Small intestine (tissue), 7 donors: ENCODE measurements at regions not wholly inside any gene's neighbourhood (a gene's known extent, or its start where the extent isn't known, plus 50 kb on each side); places are given as distances from the start of the nearest gene placed in this dataset.

Experiments
- DNase-seq, 2 donors: peaks; one replicate each; pipeline versions ENCODE4 v3.0.0 to v3.0.0-alpha.2; 2013
- FAIRE-seq: peaks from 2 replicates; lab custom pipeline; 2012; peaks lifted over from hg19 to GRCh38; lab: Jason Lieb, UNC
- H3K27ac ChIP-seq, 3 donors: one replicate each; pipeline ENCODE4 v1.5.1; 2013; ENCODE audit warnings: low read length in 2 of 3, mild to moderate bottlenecking in 2 of 3, control low read depth in 1 of 3, inconsistent platforms in 1 of 3, low read depth in 1 of 3, moderate library complexity in 1 of 3
- H3K27me3 ChIP-seq, 3 donors: one replicate each; pipeline ENCODE4 v1.6.1; 2013; ENCODE audit warnings: low read length in 3 of 3, inconsistent platforms in 1 of 3; ENCODE audit not compliant: control insufficient read depth in 3 of 3, insufficient read depth in 3 of 3
- H3K36me3 ChIP-seq, 3 donors: one replicate each; pipeline ENCODE4 v1.6.1; 2013; ENCODE audit warnings: low read length in 3 of 3, inconsistent platforms in 1 of 3, low read depth in 1 of 3, mild to moderate bottlenecking in 1 of 3, moderate library complexity in 1 of 3; ENCODE audit not compliant: control insufficient read depth in 3 of 3, insufficient read depth in 2 of 3
- H3K4me1 ChIP-seq, 3 donors: one replicate each; pipeline ENCODE4 v1.6.1; 2013; ENCODE audit warnings: low read length in 2 of 3, inconsistent platforms in 1 of 3, low read depth in 1 of 3, mild to moderate bottlenecking in 1 of 3, moderate library complexity in 1 of 3; ENCODE audit not compliant: control insufficient read depth in 3 of 3, insufficient read depth in 2 of 3
- H3K4me3 ChIP-seq, 3 donors: one replicate each; pipeline ENCODE4 v1.5.1; 2013; ENCODE audit warnings: low read length in 3 of 3, control low read depth in 1 of 3, inconsistent platforms in 1 of 3, low read depth in 1 of 3, mild to moderate bottlenecking in 1 of 3, moderate library complexity in 1 of 3
- H3K9me3 ChIP-seq, 2 donors: one replicate each; pipeline ENCODE4 v1.6.1; 2013; ENCODE audit warnings: low read depth in 1 of 2, low read length in 1 of 2; ENCODE audit not compliant: control insufficient read depth in 2 of 2, insufficient read depth in 1 of 2
- WGBS, 3 donors: extraction: QIAGEN DNeasy Blood & Tissue Kit; methylation state at CpG; one replicate each; pipeline ENCODE4 v1.1.7; 2013; 5-methylcytosine and 5-hydroxymethylcytosine counted together
- donor health status: healthy with polysubstance abuse.
- donor health status: control.
- donor health status: control.
- donor health status: Bipolar disorder and iron deficiency.
- donor health status: healthy.

DNA sequence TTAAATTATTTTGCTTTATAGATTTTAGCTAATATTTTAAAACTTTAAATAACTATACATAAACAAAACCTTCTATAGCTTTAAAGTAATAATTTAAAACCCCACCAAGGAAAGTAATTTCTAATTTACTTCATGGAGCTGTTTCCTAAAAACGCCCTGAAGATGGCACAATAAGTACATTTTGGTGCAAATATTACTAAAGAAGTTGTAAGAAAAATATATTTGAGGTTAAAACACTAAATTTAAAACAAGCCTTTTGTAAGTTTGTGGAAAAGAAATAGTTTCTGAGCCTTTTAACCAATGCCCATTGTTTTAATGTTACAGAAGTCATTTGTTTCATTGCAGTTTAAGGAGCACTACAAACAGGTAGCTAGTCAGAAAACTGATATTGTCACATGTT, 137.4 kb upstream of the AGA start:
- DNase-seq (peak in 1 of 2 donors; percentile 17), FAIRE-seq (no peak)
- Histone ChIP-seq H3K27me3 (no peaks in the 10 kb centered on the region), H3K4me1 (no peaks in the 10 kb centered on the region), H3K4me3 (no peak overlapping the region), H3K36me3 (no peaks in the 10 kb centered on the region), H3K27ac (no peak overlapping the region), H3K9me3 (no peaks in the 10 kb centered on the region)
- WGBS, 3 donors: 39 to 47% (median 39%) methylated on average over 1 of the region's 1 CpG

DNA sequence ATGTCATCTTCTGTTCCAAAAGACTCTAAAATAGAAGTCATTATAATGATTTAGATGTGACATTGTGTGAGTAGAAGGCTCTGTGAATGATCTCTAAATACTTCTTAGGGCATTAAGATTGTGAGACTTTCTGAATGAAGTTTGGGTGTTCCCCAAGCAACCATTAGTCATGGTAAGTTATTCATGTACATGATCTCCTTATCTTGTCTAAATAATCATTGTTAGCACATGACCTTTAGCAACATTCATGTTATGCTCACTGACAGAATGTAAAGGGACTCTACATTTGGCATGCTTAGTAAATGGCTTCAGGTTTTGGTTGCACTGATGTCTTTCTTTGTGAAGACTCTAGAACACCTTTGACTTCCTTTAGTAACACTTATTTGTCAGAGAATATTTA, 140.8 kb upstream of the AGA start:
- H3K4me3 ChIP-seq: no peak overlapping the region
- H3K4me1 ChIP-seq: no peaks in the 10 kb centered on the region
- FAIRE-seq: no peak
- H3K36me3 ChIP-seq: no peaks in the 10 kb centered on the region
- DNase-seq: peak in 1 of 2 donors; percentile 15
- no peaks in the 10 kb centered on the region for H3K9me3 ChIP-seq
- no peak overlapping the region for H3K27ac ChIP-seq
- H3K27me3 ChIP-seq: no peaks in the 10 kb centered on the region

DNA sequence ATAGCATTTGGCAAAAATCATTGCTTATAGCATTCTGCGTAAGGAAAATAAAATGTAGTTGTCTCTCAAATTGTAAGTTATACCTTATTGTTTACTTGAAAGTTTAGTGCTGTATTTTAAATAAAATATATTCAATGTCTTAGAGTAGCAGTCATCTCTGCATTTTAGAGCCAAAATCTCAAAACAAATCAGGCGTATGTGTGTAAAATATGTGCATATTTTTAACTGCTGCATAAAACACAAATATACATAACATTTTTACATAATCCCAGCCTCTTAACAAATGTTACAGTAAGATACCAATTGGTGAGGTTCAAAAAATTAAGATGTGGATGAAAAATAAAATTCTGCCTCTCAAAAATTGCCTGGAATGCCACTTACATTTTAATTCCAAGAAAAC, 145.8 kb upstream of the AGA start:
- Histone ChIP-seq H3K36me3 (no peaks in the 10 kb centered on the region), H3K9me3 (no peaks in the 10 kb centered on the region), H3K4me1 (no peaks in the 10 kb centered on the region), H3K27me3 (no peaks in the 10 kb centered on the region), H3K4me3 (no peak overlapping the region), H3K27ac (no peak overlapping the region)
- DNase-seq: no peak
- no peak for FAIRE-seq
- WGBS, 3 donors: 76 to 93% (median 83%) methylated on average over 2 of the region's 2 CpGs

DNA sequence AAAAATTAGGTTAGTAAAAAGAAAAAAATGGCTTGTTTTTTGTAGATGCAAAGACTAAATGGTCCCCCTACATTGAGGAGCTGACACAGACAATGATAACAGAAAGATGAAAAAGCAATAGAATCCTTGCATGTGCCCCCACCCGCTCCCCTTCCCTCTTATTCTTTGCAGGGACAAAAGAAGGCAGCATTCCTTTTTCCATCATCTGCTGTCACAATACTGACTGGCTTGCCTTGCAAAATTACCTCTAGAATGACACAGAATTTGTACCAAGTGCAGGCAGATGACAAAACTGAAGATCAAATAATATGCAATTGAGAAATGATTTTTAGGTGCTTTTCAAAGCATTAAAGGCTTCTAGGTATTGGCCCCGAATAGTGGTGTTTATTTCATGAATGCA, 153.1 kb upstream of the AGA start:
- FAIRE-seq: no peak
- WGBS, 3 donors: 81 to 94% (median 88%) methylated on average over 2 of the region's 2 CpGs
- Histone ChIP-seq H3K9me3 (no peaks in the 10 kb centered on the region), H3K4me3 (no peak overlapping the region), H3K27ac (no peak overlapping the region), H3K27me3 (no peaks in the 10 kb centered on the region), H3K36me3 (no peaks in the 10 kb centered on the region), H3K4me1 (no peaks in the 10 kb centered on the region)
- no peak for DNase-seq

DNA sequence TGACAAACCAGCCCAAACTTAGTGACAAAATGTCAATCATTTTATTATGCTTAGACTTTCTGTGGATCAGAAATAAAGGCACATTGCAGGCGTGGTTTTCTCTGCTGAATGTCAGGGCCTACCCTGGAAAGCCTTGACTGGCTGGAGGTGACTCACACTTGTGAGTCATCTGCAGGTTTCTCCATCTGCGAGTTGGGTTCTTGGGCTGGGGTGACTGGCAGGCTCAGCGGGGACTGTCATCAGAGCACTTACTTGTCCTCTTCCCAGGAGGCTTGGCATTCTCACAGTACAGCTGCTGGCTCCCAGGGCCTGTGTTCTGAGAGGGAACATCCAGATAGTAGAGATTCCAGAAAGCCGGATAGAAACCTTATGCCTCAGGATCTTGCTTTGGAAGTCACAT, 153.8 kb upstream of the AGA start:
- Histone ChIP-seq H3K4me1 (no peaks in the 10 kb centered on the region), H3K9me3 (no peaks in the 10 kb centered on the region), H3K36me3 (no peaks in the 10 kb centered on the region), H3K4me3 (no peak overlapping the region), H3K27ac (no peak overlapping the region), H3K27me3 (no peaks in the 10 kb centered on the region)
- WGBS, 3 donors: 42 to 68% (median 52%) methylated on average over 4 of the region's 4 CpGs
- peak in 1 of 2 donors; percentile 54 for DNase-seq
- FAIRE-seq: no peak

DNA sequence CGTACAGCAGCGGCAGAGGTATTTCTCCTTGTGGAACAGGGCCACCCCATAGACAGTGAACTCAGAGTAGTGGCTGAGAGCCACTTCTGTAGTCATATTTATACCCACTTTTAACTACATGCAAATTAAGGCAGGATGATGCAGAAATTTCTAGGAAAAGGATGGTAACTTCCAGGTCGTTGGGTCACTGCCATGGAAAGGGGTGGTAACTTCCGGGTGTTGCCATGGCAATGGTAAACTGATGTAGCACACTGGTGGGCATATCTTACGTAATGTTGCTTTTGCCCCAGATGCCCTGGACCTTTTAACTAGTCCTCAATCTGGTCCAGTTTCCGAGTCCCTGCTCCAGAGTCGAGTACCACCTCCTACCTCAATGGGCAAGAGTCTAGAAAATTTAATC, 154.8 kb upstream of the AGA start:
- Histone ChIP-seq H3K9me3 (no peaks in the 10 kb centered on the region), H3K4me1 (no peaks in the 10 kb centered on the region), H3K27ac (no peak overlapping the region), H3K27me3 (no peaks in the 10 kb centered on the region), H3K4me3 (no peak overlapping the region), H3K36me3 (no peaks in the 10 kb centered on the region)
- DNase-seq (no peak), FAIRE-seq (no peak)
- WGBS, 3 donors: 87 to 89% (median 87%) methylated on average over 7 of the region's 7 CpGs

DNA sequence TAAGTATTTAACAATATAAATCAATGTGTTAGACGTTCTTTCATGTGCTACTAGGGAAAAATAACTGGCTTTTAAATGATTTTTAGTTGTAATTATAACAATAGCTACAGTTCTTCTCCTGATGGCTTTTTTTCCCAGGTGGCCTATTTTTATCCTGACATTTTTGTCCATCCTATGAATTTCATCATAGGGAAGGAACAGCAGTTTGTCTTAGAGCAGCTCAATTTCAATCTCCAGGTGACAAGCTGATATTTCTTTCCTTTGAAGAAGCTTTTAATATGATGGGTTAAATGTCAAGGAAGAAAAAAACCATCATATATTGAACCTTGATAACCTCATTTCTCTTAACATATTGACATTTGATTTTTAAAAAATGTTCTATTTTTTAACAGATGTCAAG, 163.0 kb upstream of the AGA start:
- no peak for FAIRE-seq
- peaks cover 0 to 5% of the 10 kb centered on the region in 2 donors for H3K9me3 ChIP-seq
- no peak overlapping the region for H3K4me3 ChIP-seq
- H3K27ac ChIP-seq: no peak overlapping the region
- no peak for DNase-seq
- 54 to 60% (median 58%) methylated on average over 1 of the region's 1 CpG for WGBS, 3 donors
- H3K36me3 ChIP-seq: no peaks in the 10 kb centered on the region
- H3K4me1 ChIP-seq: no peaks in the 10 kb centered on the region
- no peaks in the 10 kb centered on the region for H3K27me3 ChIP-seq

DNA sequence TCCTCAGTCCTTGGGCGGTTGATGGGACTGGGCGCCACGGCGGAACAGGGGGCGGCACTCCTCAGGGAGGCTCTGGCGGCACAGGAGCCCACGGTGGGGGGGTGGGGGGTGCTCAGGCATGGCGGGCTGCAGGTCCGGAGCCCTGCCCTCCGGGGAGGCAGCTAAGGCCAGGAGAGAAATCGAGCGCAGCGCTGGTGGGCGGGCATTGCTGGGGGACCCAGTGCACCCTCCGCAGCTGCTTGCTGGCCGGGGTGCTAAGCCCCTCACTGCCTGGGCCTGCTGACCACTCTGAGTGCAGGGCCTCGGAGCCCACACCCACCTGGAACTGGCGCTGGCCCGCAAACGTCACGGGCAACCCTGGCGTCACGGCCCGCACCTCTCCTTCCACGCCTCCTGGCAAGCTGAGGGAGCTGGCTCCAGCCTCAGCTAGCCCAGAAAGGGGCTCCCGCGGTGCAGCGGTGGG, 164.9 kb upstream of the AGA start:
- no peak for FAIRE-seq
- Histone ChIP-seq H3K27ac (no peak overlapping the region), H3K9me3 (peaks cover 0 to 5% of the 10 kb centered on the region in 2 donors), H3K4me3 (no peak overlapping the region), H3K4me1 (no peaks in the 10 kb centered on the region), H3K36me3 (no peaks in the 10 kb centered on the region), H3K27me3 (no peaks in the 10 kb centered on the region)
- WGBS, 3 donors: 94 to 96% (median 96%) methylated on average over 26 to 28 of the region's 28 CpGs
- no peak for DNase-seq

DNA sequence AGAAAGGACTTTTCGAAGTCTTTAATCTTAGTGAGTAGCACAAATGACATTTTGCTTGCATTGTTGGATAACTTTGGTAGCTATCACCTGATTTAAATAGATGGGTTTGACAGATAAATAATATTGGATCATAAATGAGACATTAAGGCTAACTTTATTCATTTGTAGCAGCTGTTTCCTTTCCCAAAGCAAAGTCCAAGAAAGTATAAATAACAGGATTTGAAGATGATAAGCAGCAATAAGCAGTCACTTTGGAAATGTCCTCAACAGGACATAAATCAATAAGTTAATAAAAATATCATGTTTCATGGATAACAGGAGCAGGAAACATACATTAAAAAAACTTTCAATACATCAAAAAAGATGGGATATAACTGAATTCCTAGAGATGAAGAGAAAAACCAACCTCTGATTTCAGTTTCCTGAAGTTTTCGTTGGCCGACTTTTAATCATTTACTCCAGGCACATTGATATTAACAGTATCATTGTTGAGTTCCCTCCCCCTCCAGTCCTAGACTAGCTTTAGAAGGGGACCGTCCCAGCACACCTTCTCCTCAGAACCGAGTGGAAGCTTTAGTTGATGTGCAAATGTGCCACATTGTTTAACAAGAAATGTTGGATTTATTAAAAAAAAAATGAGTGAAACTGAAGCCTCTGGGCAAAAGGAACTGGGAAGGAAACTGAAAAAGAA, 169.9 kb upstream of the AGA start:
- H3K27ac ChIP-seq: no peak overlapping the region
- H3K27me3 ChIP-seq: no peaks in the 10 kb centered on the region
- no peak overlapping the region for H3K4me3 ChIP-seq
- FAIRE-seq (no peak), DNase-seq (peak; percentile 12 to 18)
- WGBS, 3 donors: 20 to 50% (median 25%) methylated on average over 5 of the region's 5 CpGs
- no peaks in the 10 kb centered on the region for H3K36me3 ChIP-seq
- no peaks in the 10 kb centered on the region for H3K4me1 ChIP-seq
- H3K9me3 ChIP-seq: peaks cover 0 to under 1% of the 10 kb centered on the region in 2 donors
